GM06990 (cell line): ENCODE measurements at regions not wholly inside any gene's neighbourhood (a gene's known extent, or its start where the extent isn't known, plus 50 kb on each side); places are given as distances from the start of the nearest gene placed in this dataset.

Experiments
- DNase-seq: peaks from one replicate; pipeline ENCODE4 v3.0.0-alpha.2; 2011; ENCODE audit not compliant: insufficient read length; ENCODE audit errors: extremely low read depth
- H3K27me3 ChIP-seq: replicated peaks from 2 replicates; pipeline ENCODE4 v1.6.0; 2011; ENCODE audit warnings: low read length; ENCODE audit not compliant: control insufficient read depth, insufficient read depth
- H3K36me3 ChIP-seq: 2 replicates; pipeline ENCODE4 v1.5.1; 2011; ENCODE audit warnings: low read length; ENCODE audit not compliant: control insufficient read depth, insufficient read depth
- H3K4me3 ChIP-seq: replicated peaks from 2 replicates; pipeline ENCODE4 v1.5.1; 2011; ENCODE audit warnings: low read depth, mild to moderate bottlenecking, control low read depth, low read length
- CTCF ChIP-seq: IDR thresholded peaks from 2 replicates; pipeline ENCODE4 v1.5.1; 2011; ENCODE audit warnings: low read length, control low read depth, mild to moderate bottlenecking, inconsistent platforms; ENCODE audit not compliant: insufficient read depth, poor library complexity, severe bottlenecking

GRCh38 chr11:44376423-44376822 is 66.5 kb upstream of the ALX4 start:
- DNase-seq, result no peak
- TF ChIP-seq CTCF, result no peak
- Histone ChIP-seq H3K4me3 (no peak overlapping the region), H3K27me3 (peaks cover 3% of the 10 kb centered on the region), H3K36me3 (no peaks in the 10 kb centered on the region)

- no peak overlapping the region for H3K4me3 ChIP-seq
- H3K27me3 ChIP-seq, result peaks cover 3% of the 10 kb centered on the region
- no peak for DNase-seq
- no peak for TF ChIP-seq CTCF
- no peaks in the 10 kb centered on the region for H3K36me3 ChIP-seq
Measured at GRCh38 chr11:44377121-44377520, 67.2 kb upstream of the ALX4 start.

DNA sequence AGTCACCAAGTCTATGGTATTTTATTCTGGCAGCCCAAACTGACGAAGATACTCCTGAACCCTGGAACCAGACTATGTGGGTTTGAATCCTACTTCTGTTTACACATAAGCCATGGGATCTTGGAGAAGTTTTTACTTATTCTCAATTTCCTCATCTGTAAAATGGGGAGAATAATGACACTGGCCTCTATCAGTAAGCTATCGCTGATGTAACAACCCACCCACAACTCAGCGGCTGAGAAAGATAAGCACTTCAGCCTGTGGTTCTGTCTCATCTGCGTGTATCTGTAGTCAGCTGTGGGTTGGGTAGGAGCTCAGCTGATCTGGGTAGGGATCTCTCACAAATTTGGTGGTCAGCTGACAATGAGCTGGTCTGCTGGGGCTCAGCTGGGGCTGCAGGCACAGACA is 68.0 kb upstream of the ALX4 start:
- peaks cover 3% of the 10 kb centered on the region for H3K27me3 ChIP-seq
- no peaks in the 10 kb centered on the region for H3K36me3 ChIP-seq
- H3K4me3 ChIP-seq, result no peak overlapping the region
- DNase-seq, result no peak
- no peak for TF ChIP-seq CTCF

GRCh38 chr11:44379141-44380008 is 69.4 kb upstream of the ALX4 start:
- no peak for DNase-seq
- TF ChIP-seq CTCF, result no peak
- H3K4me3 ChIP-seq, result no peak overlapping the region
- no peaks in the 10 kb centered on the region for H3K36me3 ChIP-seq
- H3K27me3 ChIP-seq, result peaks cover 3% of the 10 kb centered on the region

- no peak for DNase-seq
- peaks cover 3% of the 10 kb centered on the region for H3K27me3 ChIP-seq
- no peak for TF ChIP-seq CTCF
Measured at GRCh38 chr11:44380009-44380313, 70.0 kb upstream of the ALX4 start.

More at GRCh38 chr11:44380009-44380313, 70.0 kb upstream of the ALX4 start:
- Histone ChIP-seq H3K36me3 (no peaks in the 10 kb centered on the region), H3K4me3 (no peak overlapping the region)
